Cardiac muscle cell (in vitro differentiated cells and primary cell): ENCODE measurements at regions not wholly inside any gene's neighbourhood (a gene's known extent, or its start where the extent isn't known, plus 50 kb on each side); places are given as distances from the start of the nearest gene placed in this dataset.
A peak's percentile ranks its signal among the peaks of the same experiment; 100 is the strongest.

Source experiments
- DNase-seq, 2 donors: peaks; one replicate each; pipeline versions ENCODE4 v3.0.0 to v3.0.0-alpha.2; 2010 to 2017; ENCODE audit warnings: low read depth in 1 of 2, low spot score in 1 of 2
- H3K27ac ChIP-seq: fragments of 200-600 bp; sonication (generic); 2 replicates; pipeline ENCODE4 v1.5.1; 2016
- H3K27me3 ChIP-seq: fragments of 200-600 bp; sonication (generic); 2 replicates; pipeline ENCODE4 v1.6.0; 2016; ENCODE audit warnings: control low read depth
- H3K36me3 ChIP-seq: fragments of 200-600 bp; sonication (generic); 2 replicates; pipeline ENCODE4 v1.5.1; 2016; ENCODE audit warnings: control low read depth
- H3K4me1 ChIP-seq: fragments of 200-600 bp; sonication (generic); 2 replicates; pipeline ENCODE4 v1.8.1; 2017; ENCODE audit warnings: low read depth, mild to moderate bottlenecking, mixed run types
- H3K4me3 ChIP-seq: fragments of 200-600 bp; sonication (generic); 2 replicates; pipeline ENCODE4 v1.5.1; 2016; ENCODE audit warnings: mild to moderate bottlenecking
- H3K9me3 ChIP-seq: fragments of 200-600 bp; sonication (generic); 2 replicates; pipeline ENCODE4 v1.5.1; 2017; ENCODE audit warnings: low read depth, mild to moderate bottlenecking, control low read depth
- CTCF ChIP-seq: IDR thresholded peaks from 2 replicates; pipeline ENCODE4 v1.5.1; 2012; ENCODE audit warnings: low read depth, mild to moderate bottlenecking, low read length

GRCh38 chrX:13254076-13254785 lies 65.6 kb downstream of the ATXN3L start:
- H3K4me1 ChIP-seq, result no peaks in the 10 kb centered on the region
- no peak for TF ChIP-seq CTCF
- no peaks in the 10 kb centered on the region for H3K27me3 ChIP-seq
- H3K9me3 ChIP-seq, result no peaks in the 10 kb centered on the region
- no peaks in the 10 kb centered on the region for H3K36me3 ChIP-seq
- H3K27ac ChIP-seq, result no peak overlapping the region
- peak in 1 of 2 donors; percentile 69 for DNase-seq
- H3K4me3 ChIP-seq, result no peak overlapping the region

GRCh38 chrX:13253223-13253622 lies 66.6 kb downstream of the ATXN3L start:
- H3K27me3 ChIP-seq, result no peaks in the 10 kb centered on the region
- no peak overlapping the region for H3K27ac ChIP-seq
- H3K36me3 ChIP-seq, result no peaks in the 10 kb centered on the region
- DNase-seq, result no peak
- no peak overlapping the region for H3K4me3 ChIP-seq
- TF ChIP-seq CTCF, result no peak
- H3K4me1 ChIP-seq, result no peaks in the 10 kb centered on the region
- no peaks in the 10 kb centered on the region for H3K9me3 ChIP-seq

- Histone ChIP-seq H3K27ac (no peak overlapping the region), H3K9me3 (no peaks in the 10 kb centered on the region), H3K36me3 (no peaks in the 10 kb centered on the region), H3K4me3 (no peak overlapping the region), H3K4me1 (no peaks in the 10 kb centered on the region), H3K27me3 (no peaks in the 10 kb centered on the region)
- no peak for TF ChIP-seq CTCF
- no peak for DNase-seq
Observed at GRCh38 chrX:13252726-13253125, 67.1 kb downstream of the ATXN3L start.

- H3K9me3 ChIP-seq, result no peaks in the 10 kb centered on the region
- H3K27ac ChIP-seq, result no peak overlapping the region
- no peaks in the 10 kb centered on the region for H3K36me3 ChIP-seq
- no peak for TF ChIP-seq CTCF
- no peak overlapping the region for H3K4me3 ChIP-seq
- DNase-seq, result peak in 1 of 2 donors; percentile 97
- H3K27me3 ChIP-seq, result no peaks in the 10 kb centered on the region
- no peaks in the 10 kb centered on the region for H3K4me1 ChIP-seq
Observed at GRCh38 chrX:13250826-13251580, 68.8 kb downstream of the ATXN3L start.

- no peaks in the 10 kb centered on the region for H3K27me3 ChIP-seq
- H3K27ac ChIP-seq, result no peak overlapping the region
- no peak overlapping the region for H3K4me3 ChIP-seq
- peak in 1 of 2 donors; percentile 22 for DNase-seq
- H3K4me1 ChIP-seq, result no peaks in the 10 kb centered on the region
- TF ChIP-seq CTCF, result no peak
- no peaks in the 10 kb centered on the region for H3K9me3 ChIP-seq
- H3K36me3 ChIP-seq, result no peaks in the 10 kb centered on the region
Observed at GRCh38 chrX:13248867-13249486, 70.9 kb downstream of the ATXN3L start.
